ENCODE measurements at regions not wholly inside any gene's neighbourhood (a gene's known extent, or its start where the extent isn't known, plus 50 kb on each side); places are given as distances from the start of the nearest gene placed in this dataset.

DNA sequence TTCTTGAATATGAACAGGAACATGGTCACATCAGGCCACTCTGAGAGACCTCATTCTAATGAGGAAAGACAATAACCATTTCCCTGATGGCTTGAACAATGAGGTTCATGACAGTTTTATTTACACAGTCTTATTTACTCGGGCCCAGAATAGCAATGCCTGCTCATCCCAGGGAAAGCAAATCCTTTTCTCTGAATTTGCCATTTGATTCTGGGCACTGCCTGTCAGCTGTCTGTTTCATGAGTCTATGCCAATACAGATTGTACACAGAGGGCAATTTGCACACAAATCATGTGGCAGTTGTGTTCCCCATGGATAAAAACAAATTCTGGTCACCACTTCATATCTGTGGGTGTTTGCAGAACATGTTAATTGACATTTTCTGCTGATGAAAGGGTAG lies 492.5 kb downstream of the ACTL7B start:
- no peak overlapping the region for H3K27ac ChIP-seq (ENCODE audit: low read depth in 1 of 2, low read length in 2 of 2)
- no peaks in the 10 kb centered on the region for H3K9me3 ChIP-seq (ENCODE audit: control insufficient read depth in 4 of 4, low read length in 3 of 4)
- no peak overlapping the region for H3K9ac ChIP-seq (ENCODE audit: low read depth in 1 of 2, low read length in 2 of 2)
- H3K36me3 ChIP-seq (ENCODE audit: control insufficient read depth in 4 of 4, insufficient read depth in 3 of 4, low read depth in 1 of 4, low read length in 3 of 4) = no peaks in the 10 kb centered on the region
- no peak for TF ChIP-seq RAD21 (IDR thresholded peaks at IDR 0.05)
- TF ChIP-seq GABPA (IDR thresholded peaks at IDR 0.05 in 1 of 2, conservative IDR thresholded peaks at IDR 0.05 in 1 of 2) = no peak
- TF ChIP-seq NR2F2 (IDR thresholded peaks at IDR 0.05) = no peak
- TF ChIP-seq, protein P1, sequence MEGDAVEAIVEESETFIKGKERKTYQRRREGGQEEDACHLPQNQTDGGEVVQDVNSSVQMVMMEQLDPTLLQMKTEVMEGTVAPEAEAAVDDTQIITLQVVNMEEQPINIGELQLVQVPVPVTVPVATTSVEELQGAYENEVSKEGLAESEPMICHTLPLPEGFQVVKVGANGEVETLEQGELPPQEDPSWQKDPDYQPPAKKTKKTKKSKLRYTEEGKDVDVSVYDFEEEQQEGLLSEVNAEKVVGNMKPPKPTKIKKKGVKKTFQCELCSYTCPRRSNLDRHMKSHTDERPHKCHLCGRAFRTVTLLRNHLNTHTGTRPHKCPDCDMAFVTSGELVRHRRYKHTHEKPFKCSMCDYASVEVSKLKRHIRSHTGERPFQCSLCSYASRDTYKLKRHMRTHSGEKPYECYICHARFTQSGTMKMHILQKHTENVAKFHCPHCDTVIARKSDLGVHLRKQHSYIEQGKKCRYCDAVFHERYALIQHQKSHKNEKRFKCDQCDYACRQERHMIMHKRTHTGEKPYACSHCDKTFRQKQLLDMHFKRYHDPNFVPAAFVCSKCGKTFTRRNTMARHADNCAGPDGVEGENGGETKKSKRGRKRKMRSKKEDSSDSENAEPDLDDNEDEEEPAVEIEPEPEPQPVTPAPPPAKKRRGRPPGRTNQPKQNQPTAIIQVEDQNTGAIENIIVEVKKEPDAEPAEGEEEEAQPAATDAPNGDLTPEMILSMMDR (IDR thresholded peaks at IDR 0.05; ENCODE audit: low read depth, low read length, missing input control) = no peak
- TF ChIP-seq JUND (IDR thresholded peaks at IDR 0.05) = no peak
- TF ChIP-seq, protein P2, sequence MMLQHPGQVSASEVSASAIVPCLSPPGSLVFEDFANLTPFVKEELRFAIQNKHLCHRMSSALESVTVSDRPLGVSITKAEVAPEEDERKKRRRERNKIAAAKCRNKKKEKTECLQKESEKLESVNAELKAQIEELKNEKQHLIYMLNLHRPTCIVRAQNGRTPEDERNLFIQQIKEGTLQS (IDR thresholded peaks at IDR 0.05) = no peak
- no peak for TF ChIP-seq FOXA2 (IDR thresholded peaks at IDR 0.05)
- TF ChIP-seq, protein P3, sequence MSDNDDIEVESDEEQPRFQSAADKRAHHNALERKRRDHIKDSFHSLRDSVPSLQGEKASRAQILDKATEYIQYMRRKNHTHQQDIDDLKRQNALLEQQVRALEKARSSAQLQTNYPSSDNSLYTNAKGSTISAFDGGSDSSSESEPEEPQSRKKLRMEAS (IDR thresholded peaks at IDR 0.05) = no peak
- TF ChIP-seq SP1 (IDR thresholded peaks at IDR 0.05) = no peak
- no peak for TF ChIP-seq FOXA1 (IDR thresholded peaks at IDR 0.05)
- TF ChIP-seq TAF1 (conservative IDR thresholded peaks at IDR 0.05) = no peak
- TF ChIP-seq, protein P4, sequence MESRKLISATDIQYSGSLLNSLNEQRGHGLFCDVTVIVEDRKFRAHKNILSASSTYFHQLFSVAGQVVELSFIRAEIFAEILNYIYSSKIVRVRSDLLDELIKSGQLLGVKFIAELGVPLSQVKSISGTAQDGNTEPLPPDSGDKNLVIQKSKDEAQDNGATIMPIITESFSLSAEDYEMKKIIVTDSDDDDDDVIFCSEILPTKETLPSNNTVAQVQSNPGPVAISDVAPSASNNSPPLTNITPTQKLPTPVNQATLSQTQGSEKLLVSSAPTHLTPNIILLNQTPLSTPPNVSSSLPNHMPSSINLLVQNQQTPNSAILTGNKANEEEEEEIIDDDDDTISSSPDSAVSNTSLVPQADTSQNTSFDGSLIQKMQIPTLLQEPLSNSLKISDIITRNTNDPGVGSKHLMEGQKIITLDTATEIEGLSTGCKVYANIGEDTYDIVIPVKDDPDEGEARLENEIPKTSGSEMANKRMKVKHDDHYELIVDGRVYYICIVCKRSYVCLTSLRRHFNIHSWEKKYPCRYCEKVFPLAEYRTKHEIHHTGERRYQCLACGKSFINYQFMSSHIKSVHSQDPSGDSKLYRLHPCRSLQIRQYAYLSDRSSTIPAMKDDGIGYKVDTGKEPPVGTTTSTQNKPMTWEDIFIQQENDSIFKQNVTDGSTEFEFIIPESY (IDR thresholded peaks at IDR 0.05) = no peak
- no peak for TF ChIP-seq EGR1 (IDR thresholded peaks at IDR 0.05; ENCODE audit: low read depth in 2 of 2)
- no peak for TF ChIP-seq HNF4G (IDR thresholded peaks at IDR 0.05)
- no peak for TF ChIP-seq YY1 (IDR thresholded peaks at IDR 0.05)
- TF ChIP-seq HNF4A (conservative IDR thresholded peaks at IDR 0.05) = no peak
- TF ChIP-seq, protein P5, sequence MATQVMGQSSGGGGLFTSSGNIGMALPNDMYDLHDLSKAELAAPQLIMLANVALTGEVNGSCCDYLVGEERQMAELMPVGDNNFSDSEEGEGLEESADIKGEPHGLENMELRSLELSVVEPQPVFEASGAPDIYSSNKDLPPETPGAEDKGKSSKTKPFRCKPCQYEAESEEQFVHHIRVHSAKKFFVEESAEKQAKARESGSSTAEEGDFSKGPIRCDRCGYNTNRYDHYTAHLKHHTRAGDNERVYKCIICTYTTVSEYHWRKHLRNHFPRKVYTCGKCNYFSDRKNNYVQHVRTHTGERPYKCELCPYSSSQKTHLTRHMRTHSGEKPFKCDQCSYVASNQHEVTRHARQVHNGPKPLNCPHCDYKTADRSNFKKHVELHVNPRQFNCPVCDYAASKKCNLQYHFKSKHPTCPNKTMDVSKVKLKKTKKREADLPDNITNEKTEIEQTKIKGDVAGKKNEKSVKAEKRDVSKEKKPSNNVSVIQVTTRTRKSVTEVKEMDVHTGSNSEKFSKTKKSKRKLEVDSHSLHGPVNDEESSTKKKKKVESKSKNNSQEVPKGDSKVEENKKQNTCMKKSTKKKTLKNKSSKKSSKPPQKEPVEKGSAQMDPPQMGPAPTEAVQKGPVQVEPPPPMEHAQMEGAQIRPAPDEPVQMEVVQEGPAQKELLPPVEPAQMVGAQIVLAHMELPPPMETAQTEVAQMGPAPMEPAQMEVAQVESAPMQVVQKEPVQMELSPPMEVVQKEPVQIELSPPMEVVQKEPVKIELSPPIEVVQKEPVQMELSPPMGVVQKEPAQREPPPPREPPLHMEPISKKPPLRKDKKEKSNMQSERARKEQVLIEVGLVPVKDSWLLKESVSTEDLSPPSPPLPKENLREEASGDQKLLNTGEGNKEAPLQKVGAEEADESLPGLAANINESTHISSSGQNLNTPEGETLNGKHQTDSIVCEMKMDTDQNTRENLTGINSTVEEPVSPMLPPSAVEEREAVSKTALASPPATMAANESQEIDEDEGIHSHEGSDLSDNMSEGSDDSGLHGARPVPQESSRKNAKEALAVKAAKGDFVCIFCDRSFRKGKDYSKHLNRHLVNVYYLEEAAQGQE (IDR thresholded peaks at IDR 0.05) = no peak
- TF ChIP-seq RXRA (IDR thresholded peaks at IDR 0.05) = no peak
- 19% methylated on average over 1 of the region's 1 CpG for WGBS
- H3K27me3 ChIP-seq (ENCODE audit: control insufficient read depth in 4 of 4, insufficient read depth in 4 of 4, low read length in 3 of 4) = no peaks in the 10 kb centered on the region
- no peak overlapping the region for H3K4me3 ChIP-seq (ENCODE audit: low read depth in 1 of 3, low read length in 3 of 3)
- H3K4me1 ChIP-seq (ENCODE audit: control insufficient read depth in 4 of 4, insufficient read depth in 4 of 4, low read length in 3 of 4) = no peaks in the 10 kb centered on the region
- no peak for DNase-seq (ENCODE audit: low spot score)
